CD8-positive, alpha-beta memory T cell (primary cell): ENCODE measurements at regions not wholly inside any gene's neighbourhood (a gene's known extent, or its start where the extent isn't known, plus 50 kb on each side); places are given as distances from the start of the nearest gene placed in this dataset.
"Not testable (repeated sequence)": the region's sequence is repeated elsewhere in the genome, so short reads cannot be mapped to it uniquely, and the experiment has no call there.

Experiments
- CTCF ChIA-PET: fragments of 350-600 bp; sonication (Branson Sonifier 250); formaldehyde crosslinking; loops from one replicate; lab custom pipeline; 2021; ENCODE audit warnings: antibody characterized with exemption; lab: Charles Lee
- POLR2A ChIA-PET: fragments of 350-600 bp; sonication (Branson Sonifier 250); formaldehyde crosslinking; loops from one replicate; lab custom pipeline; 2021; ENCODE audit warnings: antibody characterized with exemption; lab: Charles Lee
- DNase-seq, 5 donors: peaks; one replicate each; pipeline versions ENCODE4 v3.0.0 to v3.0.0-alpha.2; 2020 to 2022; ENCODE audit warnings: mixed read lengths in 1 of 5
- H3K27ac ChIP-seq: one replicate; pipeline ENCODE4 v1.7.0; 2013; ENCODE audit warnings: low read depth, mild to moderate bottlenecking, low read length, moderate library complexity
- H3K27me3 ChIP-seq: 2 replicates; pipeline ENCODE4 v1.7.0; 2013; ENCODE audit warnings: low read length, mild to moderate bottlenecking; ENCODE audit not compliant: insufficient read depth, poor library complexity, severe bottlenecking
- H3K36me3 ChIP-seq: 2 replicates; pipeline ENCODE4 v1.7.0; 2013; ENCODE audit warnings: mild to moderate bottlenecking, low read length, moderate library complexity; ENCODE audit not compliant: insufficient read depth
- H3K4me1 ChIP-seq: 2 replicates; pipeline ENCODE4 v1.7.0; 2013; ENCODE audit warnings: mild to moderate bottlenecking, low read length, moderate library complexity; ENCODE audit not compliant: insufficient read depth
- H3K4me3 ChIP-seq: 2 replicates; pipeline ENCODE4 v1.7.0; 2013; ENCODE audit warnings: mild to moderate bottlenecking, low read length
- H3K9me3 ChIP-seq: 2 replicates; pipeline ENCODE4 v1.7.0; 2013; ENCODE audit warnings: mild to moderate bottlenecking, low read length
- H3K27ac Mint-ChIP-seq, 8 donors: one replicate each; pipeline ENCODE4 v1.8.0; 2020 to 2021; ENCODE audit warnings: mixed read lengths in 8 of 8, mild to moderate bottlenecking in 6 of 8, inconsistent platforms in 3 of 8, moderate library complexity in 3 of 8
- H3K27me3 Mint-ChIP-seq, 2 donors: one replicate each; pipeline ENCODE4 v1.8.0; 2020 to 2021; ENCODE audit warnings: mixed read lengths in 2 of 2, mild to moderate bottlenecking in 1 of 2, moderate library complexity in 1 of 2
- H3K36me3 Mint-ChIP-seq, 3 donors: one replicate each; pipeline ENCODE4 v1.8.0; 2020 to 2021; ENCODE audit warnings: mixed read lengths in 3 of 3, inconsistent platforms in 1 of 3, mild to moderate bottlenecking in 1 of 3
- H3K4me1 Mint-ChIP-seq, 3 donors: one replicate each; pipeline ENCODE4 v1.8.0; 2020 to 2021; ENCODE audit warnings: mixed read lengths in 3 of 3, inconsistent platforms in 1 of 3, mild to moderate bottlenecking in 1 of 3
- H3K4me3 Mint-ChIP-seq, 7 donors: one replicate each; pipeline ENCODE4 v1.8.0; 2020 to 2021; ENCODE audit warnings: mixed read lengths in 7 of 7, mild to moderate bottlenecking in 6 of 7, moderate library complexity in 4 of 7, inconsistent platforms in 2 of 7
- H3K9me3 Mint-ChIP-seq, 5 donors: one replicate each; pipeline ENCODE4 v1.8.0; 2020 to 2022; ENCODE audit warnings: mixed read lengths in 5 of 5, mild to moderate bottlenecking in 3 of 5, moderate library complexity in 2 of 5, inconsistent platforms in 1 of 5

DNA sequence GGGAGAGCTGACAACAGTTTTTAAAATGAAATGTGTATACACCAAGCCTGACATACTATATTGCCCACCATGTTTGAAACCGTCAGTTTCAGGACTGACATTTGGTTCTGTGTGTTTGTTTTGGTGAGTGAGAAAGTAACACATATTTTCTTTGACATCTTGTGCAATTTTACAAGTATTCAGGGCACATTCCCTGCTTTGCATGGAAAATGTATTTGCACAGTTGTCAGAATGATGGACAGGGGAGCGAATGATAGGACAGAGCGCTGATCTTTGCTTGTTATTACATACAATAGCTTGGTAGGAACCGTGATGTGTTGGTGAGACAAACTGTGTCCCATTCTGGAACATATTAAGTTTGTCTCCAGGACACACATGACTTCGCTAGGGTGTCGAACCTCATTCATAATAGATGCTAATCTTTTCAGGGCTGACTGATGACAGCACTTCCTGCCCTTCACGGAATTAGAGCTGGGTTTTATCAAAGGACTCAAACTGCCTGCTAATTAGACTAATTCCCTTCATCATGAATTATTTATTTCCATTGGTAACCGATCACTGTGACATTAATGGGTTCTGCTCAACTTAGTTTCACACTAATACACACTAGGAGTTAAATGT is 158.5 kb downstream of the CDCA7 start:
- POLR2A ChIA-PET = no interaction called here
- CTCF ChIA-PET = no interaction called here
- no peak overlapping the region for H3K27ac ChIP-seq
- peaks cover 6 to 26% of the 10 kb centered on the region in 2 donors for H3K27me3 Mint-ChIP-seq
- H3K27me3 ChIP-seq = no peaks in the 10 kb centered on the region
- H3K36me3 Mint-ChIP-seq = no peaks in the 10 kb centered on the region
- DNase-seq = no peak
- H3K9me3 Mint-ChIP-seq = peaks cover 4 to 11% (median 8%) of the 10 kb centered on the region in 5 donors
- no peaks in the 10 kb centered on the region for H3K4me1 Mint-ChIP-seq
- no peak overlapping the region for H3K4me3 ChIP-seq
- H3K4me3 Mint-ChIP-seq = no peak overlapping the region
- H3K9me3 ChIP-seq = no peaks in the 10 kb centered on the region
- H3K36me3 ChIP-seq = no peaks in the 10 kb centered on the region
- no peak overlapping the region for H3K27ac Mint-ChIP-seq
- no peaks in the 10 kb centered on the region for H3K4me1 ChIP-seq

DNA sequence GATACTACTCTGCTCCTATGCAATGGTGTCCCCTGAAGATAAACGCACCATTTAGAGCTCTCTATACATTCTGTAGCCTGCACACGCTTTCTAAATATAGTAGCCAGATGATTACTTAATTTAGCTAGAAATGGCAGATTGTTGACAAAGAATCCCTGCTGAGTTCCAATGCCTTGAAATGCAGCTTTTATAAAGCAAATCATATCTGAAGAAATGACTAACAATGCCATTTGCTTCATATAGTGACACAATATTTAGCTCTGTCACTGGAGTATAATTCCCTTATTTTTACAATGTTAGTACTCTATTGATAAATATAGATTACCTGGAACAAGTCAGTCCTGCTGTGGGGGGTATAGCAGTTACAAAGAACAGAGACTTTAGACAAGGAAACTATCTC is 166.2 kb downstream of the CDCA7 start:
- Mint-ChIP-seq H3K27ac (no peak overlapping the region), H3K27me3 (peaks cover 4 to 8% of the 10 kb centered on the region in 2 donors), H3K4me1 (no peaks in the 10 kb centered on the region), H3K9me3 (peaks cover 7 to 15% (median 10%) of the 10 kb centered on the region in 5 donors), H3K4me3 (no peak overlapping the region), H3K36me3 (no peaks in the 10 kb centered on the region)
- no peaks in the 10 kb centered on the region for H3K36me3 ChIP-seq
- H3K27ac ChIP-seq = no peak overlapping the region
- ChIA-PET CTCF (no interaction called here), POLR2A (no interaction called here)
- no peaks in the 10 kb centered on the region for H3K27me3 ChIP-seq
- H3K4me3 ChIP-seq = no peak overlapping the region
- H3K9me3 ChIP-seq = no peaks in the 10 kb centered on the region
- DNase-seq = no peak
- no peaks in the 10 kb centered on the region for H3K4me1 ChIP-seq

DNA sequence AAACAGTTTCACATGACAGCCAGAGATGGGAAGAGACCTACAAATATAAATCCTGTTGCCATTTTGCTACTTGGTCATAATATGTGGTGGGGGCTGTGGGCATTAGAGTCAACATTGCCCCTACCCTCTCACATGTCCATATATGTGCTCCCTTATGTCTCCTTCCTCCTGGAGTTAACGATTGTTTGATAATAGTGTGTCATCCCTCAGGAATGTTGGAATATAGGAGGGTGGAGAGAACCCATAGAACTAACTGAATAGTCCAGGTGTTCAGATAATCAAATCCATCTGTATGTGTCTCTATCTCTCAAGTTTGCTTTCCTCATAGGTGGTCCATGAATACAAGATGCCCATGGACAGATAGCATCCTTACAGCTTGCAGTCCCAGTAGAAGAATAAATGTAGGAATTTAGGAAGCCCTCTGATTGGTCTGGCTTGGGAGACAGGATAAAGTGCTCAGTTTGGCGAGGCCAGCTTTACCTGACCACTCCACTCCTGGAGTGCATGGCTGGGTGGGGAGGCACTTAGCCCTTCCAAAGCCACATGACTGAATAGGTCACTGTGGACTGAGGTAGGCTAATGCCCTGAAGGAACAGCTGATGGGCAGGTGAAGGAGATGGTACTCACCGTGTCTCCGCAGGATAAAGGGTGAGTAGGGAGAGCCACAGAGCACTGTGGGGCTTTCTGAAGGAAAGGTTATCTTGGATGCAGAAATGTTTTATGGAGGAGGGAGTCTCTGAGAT is 166.9 kb downstream of the CDCA7 start:
- no peaks in the 10 kb centered on the region for H3K4me1 Mint-ChIP-seq
- CTCF ChIA-PET = no interaction called here
- H3K9me3 Mint-ChIP-seq = peaks cover 7 to 15% (median 10%) of the 10 kb centered on the region in 5 donors
- DNase-seq = no peak
- Histone ChIP-seq H3K27me3 (no peaks in the 10 kb centered on the region), H3K36me3 (no peaks in the 10 kb centered on the region), H3K4me3 (no peak overlapping the region), H3K4me1 (no peaks in the 10 kb centered on the region), H3K27ac (no peak overlapping the region), H3K9me3 (no peaks in the 10 kb centered on the region)
- POLR2A ChIA-PET = no interaction called here
- H3K27ac Mint-ChIP-seq = no peak overlapping the region
- H3K4me3 Mint-ChIP-seq = no peak overlapping the region
- peaks cover 4 to 6% of the 10 kb centered on the region in 2 donors for H3K27me3 Mint-ChIP-seq
- no peaks in the 10 kb centered on the region for H3K36me3 Mint-ChIP-seq

- Histone ChIP-seq H3K4me1 (no peaks in the 10 kb centered on the region), H3K4me3 (no peak overlapping the region), H3K27ac (no peak overlapping the region), H3K27me3 (no peaks in the 10 kb centered on the region), H3K9me3 (no peaks in the 10 kb centered on the region), H3K36me3 (no peaks in the 10 kb centered on the region)
- no peak for DNase-seq
- Mint-ChIP-seq H3K27me3 (peaks cover 4% of the 10 kb centered on the region in 2 donors), H3K4me1 (no peaks in the 10 kb centered on the region), H3K36me3 (no peaks in the 10 kb centered on the region), H3K4me3 (no peak overlapping the region), H3K27ac (no peak overlapping the region), H3K9me3 (peaks cover 2 to 6% (median 3%) of the 10 kb centered on the region in 5 donors)
- CTCF ChIA-PET = no interaction called here
- POLR2A ChIA-PET = no interaction called here
Observed at GRCh38 chr2:173523497-173523896, 168.8 kb downstream of the CDCA7 start.

DNA sequence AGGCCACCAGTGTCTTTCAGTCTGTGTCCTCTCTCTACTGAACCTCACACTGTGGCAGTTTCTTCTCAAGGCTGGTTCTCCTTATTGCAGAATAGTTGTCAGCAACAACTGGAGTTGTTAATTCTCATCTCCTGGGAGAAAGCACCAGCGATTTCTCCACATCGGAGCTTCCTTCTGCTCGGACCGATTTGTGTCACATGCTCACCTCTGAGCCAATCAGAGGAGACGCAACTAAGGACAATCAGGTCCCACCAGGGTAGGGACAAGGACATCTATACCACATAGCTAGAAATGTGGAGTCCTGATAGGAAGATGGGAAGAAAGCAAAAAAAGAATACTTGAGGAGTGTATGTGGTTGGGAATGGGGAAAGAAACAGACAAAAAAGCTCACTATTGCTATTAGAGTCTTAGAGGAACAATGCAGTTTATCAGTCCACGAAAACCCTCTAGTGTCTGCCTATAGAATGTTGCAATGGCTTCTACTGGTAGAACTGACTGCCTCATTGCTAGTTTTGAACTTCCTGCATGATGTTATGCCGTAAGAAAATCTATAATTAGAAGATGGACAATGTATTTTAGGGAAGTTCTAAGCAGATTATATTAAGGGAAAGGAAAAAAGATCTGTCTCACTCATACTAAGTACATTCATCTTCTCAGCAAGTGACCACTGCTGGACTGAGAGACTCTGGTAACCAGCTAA is 169.7 kb downstream of the CDCA7 start:
- ChIA-PET POLR2A (no interaction called here), CTCF (no interaction called here)
- no peaks in the 10 kb centered on the region for H3K27me3 ChIP-seq
- H3K36me3 Mint-ChIP-seq = no peaks in the 10 kb centered on the region
- H3K4me3 ChIP-seq = no peak overlapping the region
- H3K36me3 ChIP-seq = no peaks in the 10 kb centered on the region
- H3K9me3 ChIP-seq = no peaks in the 10 kb centered on the region
- no peaks in the 10 kb centered on the region for H3K4me1 ChIP-seq
- peaks cover 0 to 4% of the 10 kb centered on the region in 2 donors for H3K27me3 Mint-ChIP-seq
- peaks cover 0 to 3% (median 0%) of the 10 kb centered on the region in 5 donors for H3K9me3 Mint-ChIP-seq
- no peaks in the 10 kb centered on the region for H3K4me1 Mint-ChIP-seq
- no peak overlapping the region for H3K4me3 Mint-ChIP-seq
- DNase-seq = no peak
- no peak overlapping the region for H3K27ac ChIP-seq
- H3K27ac Mint-ChIP-seq = no peak overlapping the region

DNA sequence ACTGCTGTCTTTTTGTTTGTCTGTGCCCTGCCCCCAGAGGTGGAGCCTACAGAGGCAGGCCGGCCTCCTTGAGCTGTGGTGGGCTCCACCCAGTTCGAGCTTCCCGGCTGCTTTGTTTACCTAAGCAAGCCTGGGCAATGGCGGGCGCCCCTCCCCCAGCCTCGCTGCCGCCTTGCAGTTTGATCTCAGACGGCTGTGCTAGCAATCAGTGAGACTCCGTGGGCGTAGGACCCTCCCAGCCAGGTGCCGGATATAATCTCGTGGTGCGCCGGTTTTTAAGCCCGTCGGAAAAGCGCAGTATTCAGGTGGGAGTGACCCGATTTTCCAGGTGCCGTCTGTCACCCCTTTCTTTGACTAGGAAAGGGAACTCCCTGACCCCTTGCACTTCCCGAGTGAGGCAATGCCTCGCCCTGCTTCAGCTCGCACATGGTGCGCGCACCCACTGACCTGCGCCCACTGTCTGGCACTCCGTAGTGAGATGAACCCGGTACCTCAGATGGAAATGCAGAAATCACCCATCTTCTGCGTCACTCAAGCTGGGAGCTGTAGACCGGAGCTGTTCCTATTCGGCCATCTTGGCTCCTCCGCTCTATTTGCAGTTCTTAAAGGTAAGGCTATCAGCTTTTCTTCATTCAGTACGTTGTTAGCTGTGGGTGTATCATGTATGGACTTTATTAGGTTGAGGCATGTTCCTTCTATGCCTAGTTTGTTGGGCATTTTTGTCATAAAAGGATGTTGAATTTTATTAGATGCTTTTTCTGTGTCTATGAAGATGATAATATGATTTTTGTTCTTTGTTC is 178.3 kb downstream of the CDCA7 start:
- H3K4me1 Mint-ChIP-seq, H3K4me1 ChIP-seq, H3K36me3 ChIP-seq, H3K4me3 ChIP-seq, H3K27ac ChIP-seq, H3K9me3 Mint-ChIP-seq, H3K27me3 ChIP-seq, H3K36me3 Mint-ChIP-seq, DNase-seq, POLR2A ChIA-PET, H3K4me3 Mint-ChIP-seq, H3K27ac Mint-ChIP-seq, H3K9me3 ChIP-seq, CTCF ChIA-PET: not testable (repeated sequence)
- peaks cover 9 to 34% of the 10 kb centered on the region in 2 donors for H3K27me3 Mint-ChIP-seq

DNA sequence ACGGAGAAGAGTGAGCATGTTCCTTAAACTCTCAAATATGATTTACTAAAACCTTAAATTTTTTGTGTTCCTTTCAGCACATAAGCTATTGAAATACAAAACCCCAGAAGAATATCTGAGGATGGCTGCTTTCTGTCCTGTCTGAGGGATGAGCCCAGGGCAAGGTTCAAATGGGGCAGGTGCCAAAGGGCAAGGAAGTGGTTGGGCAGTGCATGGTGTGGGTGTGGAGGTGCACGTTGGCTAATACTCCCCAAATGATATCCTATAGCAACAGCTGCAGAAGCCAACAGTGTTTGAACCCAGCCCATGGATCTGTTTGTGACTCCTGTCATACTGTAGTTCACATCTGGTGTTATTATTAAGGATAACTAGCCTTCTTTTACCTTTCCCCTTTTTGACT is 183.0 kb downstream of the CDCA7 start:
- Mint-ChIP-seq H3K36me3 (no peaks in the 10 kb centered on the region), H3K4me1 (no peaks in the 10 kb centered on the region), H3K27ac (no peak overlapping the region), H3K27me3 (peaks cover 12 to 48% of the 10 kb centered on the region in 2 donors), H3K4me3 (no peak overlapping the region), H3K9me3 (peaks cover 0 to 5% (median 2%) of the 10 kb centered on the region in 5 donors)
- ChIA-PET CTCF (no interaction called here), POLR2A (no interaction called here)
- no peaks in the 10 kb centered on the region for H3K9me3 ChIP-seq
- H3K36me3 ChIP-seq = no peaks in the 10 kb centered on the region
- peaks cover 3% of the 10 kb centered on the region for H3K27me3 ChIP-seq
- H3K4me1 ChIP-seq = no peaks in the 10 kb centered on the region
- no peak for DNase-seq
- no peak overlapping the region for H3K27ac ChIP-seq
- no peak overlapping the region for H3K4me3 ChIP-seq
